HEK293 (cell line): ENCODE measurements at regions not wholly inside any gene's neighbourhood (a gene's known extent, or its start where the extent isn't known, plus 50 kb on each side); places are given as distances from the start of the nearest gene placed in this dataset.

Experiments used
- CTCF ChIP-seq: fragments of 450-650 bp; formaldehyde crosslinking; IDR thresholded peaks from 2 replicates; pipeline ENCODE4 v1.5.1; 2016; ENCODE audit warnings: missing biosample characterization, missing genetic modification characterization
- MZF1 ChIP-seq: fragments of 450-650 bp; formaldehyde crosslinking; IDR thresholded peaks from 2 replicates; pipeline ENCODE4 v1.5.1; 2017; ENCODE audit warnings: missing biosample characterization, missing genetic modification characterization, borderline replicate concordance
- ZNF133 ChIP-seq: fragments of 450-650 bp; formaldehyde crosslinking; IDR thresholded peaks from 2 replicates; pipeline ENCODE4 v1.5.1; 2016; ENCODE audit warnings: missing biosample characterization, missing genetic modification characterization
- ZNF174 ChIP-seq: fragments of 450-650 bp; formaldehyde crosslinking; IDR thresholded peaks from 2 replicates; pipeline ENCODE4 v1.5.0; 2017; ENCODE audit warnings: missing biosample characterization, mild to moderate bottlenecking, missing genetic modification characterization
- ZNF324 ChIP-seq: fragments of 450-650 bp; formaldehyde crosslinking; IDR thresholded peaks from 2 replicates; pipeline ENCODE4 v1.5.1; 2016; ENCODE audit warnings: missing biosample characterization, missing genetic modification characterization
- ZNF473 ChIP-seq: fragments of 450-650 bp; formaldehyde crosslinking; IDR thresholded peaks from 2 replicates; pipeline ENCODE4 v1.5.1; 2017; ENCODE audit warnings: missing biosample characterization, missing genetic modification characterization
- ZNF514 ChIP-seq: fragments of 450-650 bp; formaldehyde crosslinking; IDR thresholded peaks from 2 replicates; pipeline ENCODE4 v1.5.1; 2016; ENCODE audit warnings: missing biosample characterization, missing genetic modification characterization
- ZNF837 ChIP-seq: fragments of 450-650 bp; formaldehyde crosslinking; IDR thresholded peaks from 2 replicates; pipeline ENCODE4 v1.5.1; 2016; ENCODE audit warnings: missing biosample characterization, missing genetic modification characterization

GRCh38 chr16:73220836-73221235, 172.9 kb upstream of the ZFHX3 start:
- TF ChIP-seq CTCF (tag by site-specific recombination), result no peak
- TF ChIP-seq ZNF133 (tag by site-specific recombination), result no peak
- TF ChIP-seq MZF1, result no peak
- no peak for TF ChIP-seq ZNF837 (tag by site-specific recombination)
- no peak for TF ChIP-seq ZNF324 (tag by site-specific recombination)
- TF ChIP-seq ZNF174 (tag by site-specific recombination), result no peak
- TF ChIP-seq ZNF473 (tag by site-specific recombination), result no peak
- TF ChIP-seq ZNF514 (tag by site-specific recombination), result no peak
